GM23338 (cell line): ENCODE measurements at regions not wholly inside any gene's neighbourhood (a gene's known extent, or its start where the extent isn't known, plus 50 kb on each side); places are given as distances from the start of the nearest gene placed in this dataset.
A peak's percentile ranks its signal among the peaks of the same experiment; 100 is the strongest.

Experiments
- ATAC-seq: fragments of 200-7000 bp; cut with Tn5 transposase; 3 replicates; pipeline ENCODE4 v1.9.1; 2020
- DNase-seq: peaks from one replicate; pipeline ENCODE4 v3.0.0-alpha.2; 2015; ENCODE audit warnings: low spot score
- H2AFZ ChIP-seq: fragments of 200-600 bp; sonication (generic); 2 replicates; pipeline ENCODE4 v1.8.0; 2016; ENCODE audit warnings: antibody characterized with exemption, mild to moderate bottlenecking, moderate library complexity
- H3F3A ChIP-seq: fragments of 200-600 bp; sonication (generic); replicated peaks from 2 replicates; pipeline ENCODE4 v1.8.0; 2017; ENCODE audit warnings: antibody characterized with exemption, mixed run types, low read depth
- H3K27ac ChIP-seq: fragments of 200-600 bp; sonication (generic); 2 replicates; pipeline ENCODE4 v1.6.1; 2016; ENCODE audit warnings: low read depth
- H3K27me3 ChIP-seq: fragments of 200-600 bp; sonication (generic); 2 replicates; pipeline ENCODE4 v1.8.0; 2016; ENCODE audit warnings: mild to moderate bottlenecking, mixed run types, moderate library complexity; ENCODE audit not compliant: insufficient read depth
- H3K36me3 ChIP-seq: fragments of 200-600 bp; sonication (generic); 2 replicates; pipeline ENCODE4 v1.8.0; 2016; ENCODE audit warnings: mild to moderate bottlenecking; ENCODE audit not compliant: insufficient read depth
- H3K4me1 ChIP-seq: fragments of 200-600 bp; sonication (generic); 2 replicates; pipeline ENCODE4 v1.8.0; 2016; ENCODE audit warnings: mild to moderate bottlenecking, moderate library complexity; ENCODE audit not compliant: insufficient read depth
- H3K4me2 ChIP-seq: fragments of 200-600 bp; sonication (generic); 2 replicates; pipeline ENCODE4 v1.7.1; 2017; ENCODE audit warnings: mixed run types
- H3K4me3 ChIP-seq: fragments of 200-600 bp; sonication (generic); 2 replicates; pipeline ENCODE4 v1.6.1; 2016; ENCODE audit warnings: mixed run types
- H3K79me2 ChIP-seq: fragments of 200-600 bp; sonication (generic); replicated peaks from 2 replicates; pipeline ENCODE4 v1.8.0; 2017; ENCODE audit warnings: mild to moderate bottlenecking; ENCODE audit not compliant: insufficient read depth
- H3K9me2 ChIP-seq: fragments of 200-600 bp; sonication (generic); 2 replicates; pipeline ENCODE4 v1.8.0; 2017; ENCODE audit not compliant: insufficient read depth
- H4K20me1 ChIP-seq: fragments of 200-600 bp; sonication (generic); replicated peaks from 2 replicates; pipeline ENCODE4 v1.8.0; 2017; ENCODE audit warnings: mild to moderate bottlenecking; ENCODE audit not compliant: insufficient read depth
- H3K27ac Mint-ChIP-seq: 2 replicates; pipeline ENCODE4 v1.8.0; 2020; ENCODE audit warnings: inconsistent platforms, mild to moderate bottlenecking, moderate library complexity, mixed read lengths
- H3K27me3 Mint-ChIP-seq: 3 replicates; pipeline ENCODE4 v1.8.0; 2022; ENCODE audit warnings: low read depth, mild to moderate bottlenecking, moderate library complexity, mixed read lengths, inconsistent platforms; ENCODE audit not compliant: insufficient read depth, poor library complexity
- H3K36me3 Mint-ChIP-seq: 3 replicates; pipeline ENCODE4 v1.8.0; 2021; ENCODE audit warnings: low read depth, mild to moderate bottlenecking, inconsistent platforms, moderate library complexity, mixed read lengths
- H3K4me1 Mint-ChIP-seq: 3 replicates; pipeline ENCODE4 v1.8.0; 2020; ENCODE audit warnings: mild to moderate bottlenecking, inconsistent platforms, mixed read lengths
- H3K4me3 Mint-ChIP-seq: 3 replicates; pipeline ENCODE4 v1.8.0; 2021; ENCODE audit warnings: moderate library complexity, mild to moderate bottlenecking, inconsistent platforms, mixed read lengths
- H3K9me3 Mint-ChIP-seq: 3 replicates; pipeline ENCODE4 v1.8.0; 2020; ENCODE audit warnings: moderate library complexity, mild to moderate bottlenecking, inconsistent platforms, mixed read lengths
- CREB1 ChIP-seq: fragments of 250-450 bp; sonication (Bioruptor Pico); IDR thresholded peaks from 2 replicates; pipeline ENCODE4 v1.5.0; 2020; ENCODE audit warnings: low read depth, mild to moderate bottlenecking, moderate library complexity
- EZH2 ChIP-seq: fragments of 200-600 bp; sonication (generic); IDR thresholded peaks from one replicate; pipeline ENCODE4 v1.8.0; 2017; ENCODE audit warnings: antibody characterized with exemption, mild to moderate bottlenecking, low read depth; ENCODE audit not compliant: unreplicated experiment
- EZH2phosphoT487 ChIP-seq: fragments of 200-600 bp; sonication (generic); IDR thresholded peaks from one replicate; pipeline ENCODE4 v1.8.1; 2018; ENCODE audit warnings: antibody characterized with exemption; ENCODE audit not compliant: unreplicated experiment
- NANOG ChIP-seq: IDR thresholded peaks from 2 replicates; pipeline ENCODE4 v1.6.1; 2016; ENCODE audit warnings: antibody characterized with exemption, borderline replicate concordance
- POLR2AphosphoS5 ChIP-seq: IDR thresholded peaks from 2 replicates; pipeline ENCODE4 v1.6.1; 2016; ENCODE audit warnings: antibody characterized with exemption, low read depth
- ZNF114 ChIP-seq: fragments of 250-450 bp; sonication (Bioruptor Pico); IDR thresholded peaks from 2 replicates; pipeline ENCODE4 v1.5.0; 2020; ENCODE audit warnings: mild to moderate bottlenecking, moderate library complexity
- TF ChIP-seq, protein P1 (sequence below): IDR thresholded peaks from one replicate; pipeline ENCODE4 v1.6.1; 2018; ENCODE audit warnings: antibody characterized with exemption; ENCODE audit not compliant: unreplicated experiment
- TF ChIP-seq, protein P2 (sequence below), 2 experiments: fragments of 200-600 bp in 1 of 2; sonication (generic) in 1 of 2; conservative IDR thresholded peaks; 2 replicates each; pipeline versions ENCODE4 v1.5.1 to v1.6.1; 2016 to 2017; ENCODE audit warnings: antibody characterized with exemption in 2 of 2, low read depth in 2 of 2, mild to moderate bottlenecking in 2 of 2, moderate library complexity in 1 of 2
- TF ChIP-seq, protein P3 (sequence below): IDR thresholded peaks from 2 replicates; pipeline ENCODE4 v1.6.1; 2016; ENCODE audit warnings: antibody characterized with exemption

DNA sequence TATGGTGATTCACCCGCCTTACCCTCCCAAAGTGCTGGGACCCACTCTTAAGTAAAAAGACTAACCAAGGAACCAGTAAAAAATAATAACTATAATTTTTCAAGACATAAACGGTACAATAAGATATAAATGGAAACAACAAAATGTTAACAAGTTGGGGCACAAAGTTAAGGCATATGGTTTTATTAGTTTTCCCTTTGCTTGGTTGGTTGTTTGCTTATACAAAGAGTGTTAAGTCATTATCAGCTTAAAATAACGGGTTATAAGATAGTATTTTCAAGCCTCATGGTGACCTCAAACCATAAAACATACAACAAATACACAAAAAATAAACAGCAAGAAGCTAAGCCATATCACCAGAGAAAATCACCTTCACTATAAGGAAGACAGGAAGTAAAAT is 406.1 kb downstream of the SEC23A start (continued):
- TF ChIP-seq, protein P1, sequence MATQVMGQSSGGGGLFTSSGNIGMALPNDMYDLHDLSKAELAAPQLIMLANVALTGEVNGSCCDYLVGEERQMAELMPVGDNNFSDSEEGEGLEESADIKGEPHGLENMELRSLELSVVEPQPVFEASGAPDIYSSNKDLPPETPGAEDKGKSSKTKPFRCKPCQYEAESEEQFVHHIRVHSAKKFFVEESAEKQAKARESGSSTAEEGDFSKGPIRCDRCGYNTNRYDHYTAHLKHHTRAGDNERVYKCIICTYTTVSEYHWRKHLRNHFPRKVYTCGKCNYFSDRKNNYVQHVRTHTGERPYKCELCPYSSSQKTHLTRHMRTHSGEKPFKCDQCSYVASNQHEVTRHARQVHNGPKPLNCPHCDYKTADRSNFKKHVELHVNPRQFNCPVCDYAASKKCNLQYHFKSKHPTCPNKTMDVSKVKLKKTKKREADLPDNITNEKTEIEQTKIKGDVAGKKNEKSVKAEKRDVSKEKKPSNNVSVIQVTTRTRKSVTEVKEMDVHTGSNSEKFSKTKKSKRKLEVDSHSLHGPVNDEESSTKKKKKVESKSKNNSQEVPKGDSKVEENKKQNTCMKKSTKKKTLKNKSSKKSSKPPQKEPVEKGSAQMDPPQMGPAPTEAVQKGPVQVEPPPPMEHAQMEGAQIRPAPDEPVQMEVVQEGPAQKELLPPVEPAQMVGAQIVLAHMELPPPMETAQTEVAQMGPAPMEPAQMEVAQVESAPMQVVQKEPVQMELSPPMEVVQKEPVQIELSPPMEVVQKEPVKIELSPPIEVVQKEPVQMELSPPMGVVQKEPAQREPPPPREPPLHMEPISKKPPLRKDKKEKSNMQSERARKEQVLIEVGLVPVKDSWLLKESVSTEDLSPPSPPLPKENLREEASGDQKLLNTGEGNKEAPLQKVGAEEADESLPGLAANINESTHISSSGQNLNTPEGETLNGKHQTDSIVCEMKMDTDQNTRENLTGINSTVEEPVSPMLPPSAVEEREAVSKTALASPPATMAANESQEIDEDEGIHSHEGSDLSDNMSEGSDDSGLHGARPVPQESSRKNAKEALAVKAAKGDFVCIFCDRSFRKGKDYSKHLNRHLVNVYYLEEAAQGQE, result no peak
- TF ChIP-seq ZNF114 (CRISPR knock-in tag) (no peak), CREB1 (CRISPR knock-in tag) (no peak)

DNA sequence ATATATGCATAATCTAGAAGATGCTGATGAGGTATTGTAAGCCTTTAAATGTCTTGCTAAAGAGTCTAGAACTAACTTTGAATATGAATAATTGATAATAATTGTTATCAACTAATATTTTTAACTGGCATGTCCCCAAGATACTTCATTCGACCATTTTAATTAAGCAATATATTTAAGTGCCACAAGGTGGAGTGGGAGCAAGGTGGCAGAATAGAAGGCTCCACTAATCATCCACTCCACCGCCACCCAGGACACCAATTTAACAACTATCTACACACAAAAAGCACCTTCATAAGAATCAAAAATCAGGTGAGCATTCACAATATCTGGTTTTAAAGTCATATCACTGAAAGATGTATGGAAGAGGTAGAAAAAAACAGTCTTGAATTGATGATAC is 409.6 kb downstream of the SEC23A start:
- Mint-ChIP-seq H3K27me3 (no peaks in the 10 kb centered on the region), H3K4me3 (no peak overlapping the region), H3K36me3 (no peaks in the 10 kb centered on the region), H3K4me1 (no peaks in the 10 kb centered on the region), H3K27ac (no peak overlapping the region), H3K9me3 (no peaks in the 10 kb centered on the region)
- no peaks in the 10 kb centered on the region for H3K27me3 ChIP-seq
- DNase-seq (peak; percentile 11), ATAC-seq (no peak)
- H2AFZ ChIP-seq, result no peak overlapping the region
- H3K4me3 ChIP-seq, result no peak overlapping the region
- H3K36me3 ChIP-seq, result no peaks in the 10 kb centered on the region
- TF ChIP-seq, protein P2, sequence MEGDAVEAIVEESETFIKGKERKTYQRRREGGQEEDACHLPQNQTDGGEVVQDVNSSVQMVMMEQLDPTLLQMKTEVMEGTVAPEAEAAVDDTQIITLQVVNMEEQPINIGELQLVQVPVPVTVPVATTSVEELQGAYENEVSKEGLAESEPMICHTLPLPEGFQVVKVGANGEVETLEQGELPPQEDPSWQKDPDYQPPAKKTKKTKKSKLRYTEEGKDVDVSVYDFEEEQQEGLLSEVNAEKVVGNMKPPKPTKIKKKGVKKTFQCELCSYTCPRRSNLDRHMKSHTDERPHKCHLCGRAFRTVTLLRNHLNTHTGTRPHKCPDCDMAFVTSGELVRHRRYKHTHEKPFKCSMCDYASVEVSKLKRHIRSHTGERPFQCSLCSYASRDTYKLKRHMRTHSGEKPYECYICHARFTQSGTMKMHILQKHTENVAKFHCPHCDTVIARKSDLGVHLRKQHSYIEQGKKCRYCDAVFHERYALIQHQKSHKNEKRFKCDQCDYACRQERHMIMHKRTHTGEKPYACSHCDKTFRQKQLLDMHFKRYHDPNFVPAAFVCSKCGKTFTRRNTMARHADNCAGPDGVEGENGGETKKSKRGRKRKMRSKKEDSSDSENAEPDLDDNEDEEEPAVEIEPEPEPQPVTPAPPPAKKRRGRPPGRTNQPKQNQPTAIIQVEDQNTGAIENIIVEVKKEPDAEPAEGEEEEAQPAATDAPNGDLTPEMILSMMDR (conservative IDR thresholded peaks at IDR 0.05; ENCODE audit: low read depth in 2 of 2), result peak; percentile 27 to 49; a peak in 3 of 4 replicates
- TF ChIP-seq POLR2AphosphoS5, result no peak
- H3K4me1 ChIP-seq, result no peaks in the 10 kb centered on the region
- no peak overlapping the region for H3K4me2 ChIP-seq
- H3F3A ChIP-seq, result no peaks in the 10 kb centered on the region
- no peaks in the 10 kb centered on the region for H4K20me1 ChIP-seq
- H3K9me2 ChIP-seq, result no peaks in the 10 kb centered on the region
- H3K79me2 ChIP-seq, result no peaks in the 10 kb centered on the region
- H3K27ac ChIP-seq, result no peak overlapping the region

DNA sequence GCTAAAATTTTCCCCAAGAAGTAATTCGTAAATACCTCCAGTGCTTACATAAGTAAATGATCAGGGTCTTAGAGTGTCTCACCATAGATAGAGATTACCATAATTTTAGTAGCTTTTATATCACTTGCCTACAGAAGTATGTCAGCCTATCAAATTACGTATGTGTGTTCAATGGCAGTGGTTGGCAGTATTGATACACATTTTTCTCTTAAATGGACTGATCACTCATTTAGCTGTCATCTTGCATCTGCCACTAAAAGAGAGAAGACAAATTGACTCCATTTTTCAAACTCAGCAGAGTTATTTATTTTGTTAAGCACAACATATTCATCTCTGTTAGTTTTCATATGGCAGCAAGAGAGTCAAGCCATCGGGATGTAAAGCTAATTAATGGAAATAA is 413.1 kb upstream of the CLEC14A start:
- Mint-ChIP-seq H3K27me3 (peaks cover 4% of the 10 kb centered on the region), H3K36me3 (no peaks in the 10 kb centered on the region), H3K4me1 (peaks cover 2% of the 10 kb centered on the region; the same call in 2 of the 3 replicates), H3K27ac (no peak overlapping the region), H3K9me3 (no peaks in the 10 kb centered on the region), H3K4me3 (no peak overlapping the region)
- no peaks in the 10 kb centered on the region for H4K20me1 ChIP-seq
- no peaks in the 10 kb centered on the region for H3K9me2 ChIP-seq
- DNase-seq (no peak), ATAC-seq (no peak)
- no peak overlapping the region for H3K4me2 ChIP-seq
- H3K4me3 ChIP-seq, result no peak overlapping the region
- no peak overlapping the region for H2AFZ ChIP-seq
- H3K27me3 ChIP-seq, result no peaks in the 10 kb centered on the region
- no peaks in the 10 kb centered on the region for H3K79me2 ChIP-seq
- no peaks in the 10 kb centered on the region for H3K4me1 ChIP-seq
- H3K36me3 ChIP-seq, result no peaks in the 10 kb centered on the region
- no peak overlapping the region for H3K27ac ChIP-seq
- TF ChIP-seq, protein P2 (conservative IDR thresholded peaks at IDR 0.05; ENCODE audit: low read depth in 2 of 2), result no peak
- TF ChIP-seq NANOG (no peak), EZH2 (no peak), ZNF114 (CRISPR knock-in tag) (no peak), CREB1 (CRISPR knock-in tag) (no peak), EZH2phosphoT487 (no peak), POLR2AphosphoS5 (no peak)
- TF ChIP-seq, protein P3, sequence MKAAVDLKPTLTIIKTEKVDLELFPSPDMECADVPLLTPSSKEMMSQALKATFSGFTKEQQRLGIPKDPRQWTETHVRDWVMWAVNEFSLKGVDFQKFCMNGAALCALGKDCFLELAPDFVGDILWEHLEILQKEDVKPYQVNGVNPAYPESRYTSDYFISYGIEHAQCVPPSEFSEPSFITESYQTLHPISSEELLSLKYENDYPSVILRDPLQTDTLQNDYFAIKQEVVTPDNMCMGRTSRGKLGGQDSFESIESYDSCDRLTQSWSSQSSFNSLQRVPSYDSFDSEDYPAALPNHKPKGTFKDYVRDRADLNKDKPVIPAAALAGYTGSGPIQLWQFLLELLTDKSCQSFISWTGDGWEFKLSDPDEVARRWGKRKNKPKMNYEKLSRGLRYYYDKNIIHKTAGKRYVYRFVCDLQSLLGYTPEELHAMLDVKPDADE, result no peak
- no peaks in the 10 kb centered on the region for H3F3A ChIP-seq
